GM12873 (cell line): ENCODE measurements at regions not wholly inside any gene's neighbourhood (a gene's known extent, or its start where the extent isn't known, plus 50 kb on each side); places are given as distances from the start of the nearest gene placed in this dataset.

ENCODE experiments used
- TF ChIP-seq, protein P1 (sequence below): IDR thresholded peaks from 2 replicates; pipeline ENCODE4 v1.5.1; 2012; ENCODE audit warnings: low read depth, mild to moderate bottlenecking, moderate library complexity, low read length, control low read depth; ENCODE audit not compliant: insufficient read depth; ENCODE audit errors: missing control alignments

DNA sequence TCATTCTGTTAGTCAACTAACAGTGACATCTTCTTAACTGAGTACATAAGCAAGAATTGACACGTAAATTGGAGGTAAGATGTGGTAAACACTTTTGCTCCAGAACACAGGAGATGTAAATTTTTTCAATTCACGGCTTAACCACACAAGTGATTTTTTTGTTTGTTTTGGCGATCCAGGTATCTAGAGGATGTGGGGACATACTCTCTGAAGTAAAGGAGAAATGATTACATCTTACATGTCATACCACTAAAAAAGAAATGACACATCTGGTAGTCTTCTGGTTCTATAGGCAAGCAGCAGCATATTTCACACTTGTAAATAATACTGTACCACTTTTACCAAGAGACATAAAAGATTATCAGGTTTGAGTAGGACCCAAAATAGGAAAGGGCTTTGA is 200.3 kb upstream of the ZWINT start:
- TF ChIP-seq, protein P1, sequence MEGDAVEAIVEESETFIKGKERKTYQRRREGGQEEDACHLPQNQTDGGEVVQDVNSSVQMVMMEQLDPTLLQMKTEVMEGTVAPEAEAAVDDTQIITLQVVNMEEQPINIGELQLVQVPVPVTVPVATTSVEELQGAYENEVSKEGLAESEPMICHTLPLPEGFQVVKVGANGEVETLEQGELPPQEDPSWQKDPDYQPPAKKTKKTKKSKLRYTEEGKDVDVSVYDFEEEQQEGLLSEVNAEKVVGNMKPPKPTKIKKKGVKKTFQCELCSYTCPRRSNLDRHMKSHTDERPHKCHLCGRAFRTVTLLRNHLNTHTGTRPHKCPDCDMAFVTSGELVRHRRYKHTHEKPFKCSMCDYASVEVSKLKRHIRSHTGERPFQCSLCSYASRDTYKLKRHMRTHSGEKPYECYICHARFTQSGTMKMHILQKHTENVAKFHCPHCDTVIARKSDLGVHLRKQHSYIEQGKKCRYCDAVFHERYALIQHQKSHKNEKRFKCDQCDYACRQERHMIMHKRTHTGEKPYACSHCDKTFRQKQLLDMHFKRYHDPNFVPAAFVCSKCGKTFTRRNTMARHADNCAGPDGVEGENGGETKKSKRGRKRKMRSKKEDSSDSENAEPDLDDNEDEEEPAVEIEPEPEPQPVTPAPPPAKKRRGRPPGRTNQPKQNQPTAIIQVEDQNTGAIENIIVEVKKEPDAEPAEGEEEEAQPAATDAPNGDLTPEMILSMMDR = no peak

DNA sequence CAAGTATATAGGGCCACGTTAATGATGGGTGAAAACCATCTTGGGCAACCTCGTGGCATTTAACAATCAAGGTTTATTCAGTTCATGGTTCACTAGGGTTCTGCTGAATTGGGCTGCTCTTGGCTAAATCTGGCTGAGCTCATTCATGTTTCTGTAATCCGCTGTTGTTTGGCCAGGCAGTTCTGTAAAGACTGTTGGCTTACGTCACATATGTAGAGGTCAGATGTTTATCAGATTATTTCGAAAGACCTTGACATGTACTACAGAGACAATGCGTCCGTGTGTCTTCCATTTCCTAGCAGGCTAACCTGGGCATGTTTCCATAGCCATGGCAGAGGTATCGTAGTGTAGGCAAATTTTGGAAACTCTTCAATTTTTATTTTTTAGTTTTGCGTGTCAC is 190.0 kb upstream of the ZWINT start:
- TF ChIP-seq, protein P1 = no peak

DNA sequence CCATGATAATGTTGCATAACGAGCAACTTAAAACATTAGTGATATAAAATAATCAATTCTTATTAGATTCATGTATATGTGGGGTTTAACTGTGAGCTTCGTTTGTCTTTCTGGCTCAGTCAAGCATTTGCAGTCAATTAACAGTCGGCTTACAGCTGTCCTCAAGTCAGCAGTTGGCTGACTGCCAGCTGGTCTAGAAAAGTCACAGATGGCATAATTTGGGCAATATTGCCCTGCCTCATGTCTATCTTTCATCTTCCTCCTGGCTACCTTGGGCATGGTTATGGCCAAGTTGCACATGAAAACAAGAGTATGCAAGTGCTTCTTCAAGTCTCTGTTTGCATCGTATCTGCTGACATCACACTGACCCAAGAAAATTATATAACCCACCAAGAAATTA is 186.1 kb upstream of the ZWINT start:
- TF ChIP-seq, protein P1 = no peak

DNA sequence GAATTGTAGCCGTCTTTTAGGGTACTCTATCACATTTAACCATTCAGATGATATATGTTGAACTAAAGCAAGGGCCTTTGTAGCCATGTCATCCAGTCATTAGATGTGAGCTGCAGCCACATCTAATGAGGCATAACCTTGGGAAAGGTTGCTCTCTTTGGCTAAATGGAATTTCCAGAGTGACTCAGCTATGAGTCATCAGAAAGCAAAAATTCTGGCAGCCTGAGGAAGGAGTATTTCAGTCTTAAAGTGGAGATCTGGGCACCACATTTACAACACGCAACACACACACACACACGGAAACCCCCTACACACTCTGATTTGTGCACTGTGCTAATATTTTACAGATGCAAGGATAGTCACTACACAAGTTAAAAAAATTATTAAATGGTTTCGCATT is 176.9 kb upstream of the ZWINT start:
- TF ChIP-seq, protein P1 = no peak

DNA sequence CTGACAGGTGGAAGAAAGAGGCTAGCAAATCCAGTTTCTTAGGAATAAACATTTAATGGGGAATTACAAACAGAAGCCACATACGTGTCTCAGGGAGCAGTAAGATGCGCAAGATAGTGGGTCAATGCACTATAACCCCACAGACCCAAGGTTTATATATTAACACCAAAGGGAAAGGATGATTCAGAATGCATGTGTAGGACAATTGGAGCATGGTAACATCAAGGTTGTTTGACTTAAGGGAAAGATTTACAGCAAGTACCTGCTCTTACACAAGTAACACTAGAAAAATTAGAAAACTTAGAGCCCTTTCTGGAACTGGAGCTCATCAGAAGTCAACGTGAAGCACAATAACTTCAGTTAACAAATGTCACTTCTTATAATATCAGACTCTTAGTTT is 161.1 kb upstream of the ZWINT start:
- TF ChIP-seq, protein P1 = no peak

DNA sequence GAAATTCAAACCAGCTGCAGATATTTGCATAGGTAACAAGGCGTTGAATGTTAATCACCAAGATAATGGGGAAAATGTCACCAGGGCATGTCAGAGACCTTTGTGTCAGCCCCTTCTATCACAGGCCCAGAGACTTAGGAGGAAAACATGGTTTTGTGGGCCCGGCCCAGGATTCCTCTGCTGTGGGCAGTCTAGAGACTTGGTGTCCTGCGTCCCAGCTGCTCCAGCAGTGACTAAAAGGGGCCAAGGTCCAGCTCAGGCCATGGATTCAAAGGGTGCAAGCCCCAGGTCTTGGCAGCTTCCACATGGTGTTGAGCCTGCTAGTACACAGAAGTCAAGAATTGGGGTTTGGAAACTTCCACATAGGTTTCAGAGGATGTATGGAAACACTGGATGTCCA is 147.5 kb upstream of the ZWINT start:
- TF ChIP-seq, protein P1 = no peak

- TF ChIP-seq, protein P1 = no peak
These were observed 146.0 kb upstream of the ZWINT start for GRCh38 chr10:56507033-56507432.
